Thoracic aorta (tissue), 2 donors: ENCODE measurements at regions not wholly inside any gene's neighbourhood (a gene's known extent, or its start where the extent isn't known, plus 50 kb on each side); places are given as distances from the start of the nearest gene placed in this dataset.

Source experiments
- ATAC-seq: fragments of 150-250 bp; one replicate; pipeline ENCODE4 v1.8.0; 2017; ENCODE audit warnings: low read depth; ENCODE audit not compliant: insufficient number of reproducible peaks, low FRiP score
- DNase-seq: peaks from one replicate; pipeline ENCODE4 v3.0.0-alpha.2; 2020; ENCODE audit warnings: low spot score
- H3K27ac ChIP-seq, 2 donors: fragments of 200-600 bp; sonication (generic); 1 replicate in 1 of 2; 2 replicates in 1 of 2; pipeline ENCODE4 v1.5.1; 2016; ENCODE audit warnings: mild to moderate bottlenecking in 2 of 2, moderate library complexity in 2 of 2
- H3K27me3 ChIP-seq: fragments of 200-600 bp; sonication (generic); replicated peaks from 2 replicates; pipeline ENCODE4 v1.6.0; 2016; ENCODE audit warnings: mild to moderate bottlenecking; ENCODE audit not compliant: insufficient read depth
- H3K36me3 ChIP-seq: fragments of 200-600 bp; sonication (generic); one replicate; pipeline ENCODE4 v1.5.1; 2016
- H3K4me1 ChIP-seq, 2 donors: fragments of 200-600 bp; sonication (generic); 1 replicate in 1 of 2; 2 replicates in 1 of 2; pipeline versions ENCODE4 v1.5.1 to v1.6.0; 2016; ENCODE audit warnings: low read depth in 2 of 2, mild to moderate bottlenecking in 1 of 2; ENCODE audit not compliant: control insufficient read depth in 1 of 2
- H3K4me3 ChIP-seq: fragments of 200-600 bp; sonication (generic); 2 replicates; pipeline ENCODE4 v1.5.1; 2016; ENCODE audit warnings: mild to moderate bottlenecking
- H3K9me3 ChIP-seq: fragments of 200-600 bp; sonication (generic); 2 replicates; pipeline ENCODE4 v1.5.1; 2016
- CTCF ChIP-seq: fragments of 200-600 bp; sonication (generic); IDR thresholded peaks from one replicate; pipeline ENCODE4 v1.5.1; 2019; ENCODE audit warnings: antibody characterized with exemption

- Histone ChIP-seq H3K27me3 (no peaks in the 10 kb centered on the region), H3K36me3 (no peaks in the 10 kb centered on the region), H3K9me3 (no peaks in the 10 kb centered on the region), H3K27ac (no peak overlapping the region), H3K4me1 (no peaks in the 10 kb centered on the region), H3K4me3 (no peak overlapping the region)
- no peak for ATAC-seq
- no peak for DNase-seq
- TF ChIP-seq CTCF = no peak
Observed at GRCh38 chr4:180101348-180102083, 2141.7 kb upstream of the TENM3 start.

- DNase-seq = no peak
- Histone ChIP-seq H3K4me3 (no peak overlapping the region), H3K36me3 (no peaks in the 10 kb centered on the region)
Observed at GRCh38 chr4:180103794-180104193, 2139.4 kb upstream of the TENM3 start.

GRCh38 chr4:180105362-180105761 is 2137.8 kb upstream of the TENM3 start:
- no peak overlapping the region for H3K4me3 ChIP-seq
- no peaks in the 10 kb centered on the region for H3K36me3 ChIP-seq
- H3K9me3 ChIP-seq = no peaks in the 10 kb centered on the region
- no peaks in the 10 kb centered on the region for H3K27me3 ChIP-seq
- ATAC-seq (no peak), DNase-seq (no peak)
- no peak for TF ChIP-seq CTCF
- H3K27ac ChIP-seq = no peak overlapping the region
- no peaks in the 10 kb centered on the region for H3K4me1 ChIP-seq

More at GRCh38 chr4:180103794-180104193, 2139.4 kb upstream of the TENM3 start:
- H3K4me1 ChIP-seq = no peaks in the 10 kb centered on the region
- TF ChIP-seq CTCF = no peak
- H3K9me3 ChIP-seq = no peaks in the 10 kb centered on the region
- no peak for ATAC-seq
- no peaks in the 10 kb centered on the region for H3K27me3 ChIP-seq
- no peak overlapping the region for H3K27ac ChIP-seq

GRCh38 chr4:180106122-180106521 is 2137.1 kb upstream of the TENM3 start:
- no peaks in the 10 kb centered on the region for H3K9me3 ChIP-seq
- H3K4me1 ChIP-seq = no peaks in the 10 kb centered on the region
- ATAC-seq = no peak
- TF ChIP-seq CTCF = no peak
- no peak overlapping the region for H3K27ac ChIP-seq
- no peaks in the 10 kb centered on the region for H3K36me3 ChIP-seq
- no peaks in the 10 kb centered on the region for H3K27me3 ChIP-seq
- H3K4me3 ChIP-seq = no peak overlapping the region
- DNase-seq = no peak

GRCh38 chr4:180106997-180107396 is 2136.2 kb upstream of the TENM3 start:
- TF ChIP-seq CTCF = no peak
- DNase-seq = no peak
- Histone ChIP-seq H3K9me3 (no peaks in the 10 kb centered on the region), H3K36me3 (no peaks in the 10 kb centered on the region), H3K4me3 (no peak overlapping the region), H3K27me3 (no peaks in the 10 kb centered on the region), H3K4me1 (no peaks in the 10 kb centered on the region), H3K27ac (no peak overlapping the region)
- ATAC-seq = no peak
